ENCODE measurements at regions not wholly inside any gene's neighbourhood (a gene's known extent, or its start where the extent isn't known, plus 50 kb on each side); places are given as distances from the start of the nearest gene placed in this dataset.

GRCh38 chr1:243917863-243918565 is 68.0 kb upstream of the AKT3 start:
- peaks cover 13 to 26% (median 20%) of the 10 kb centered on the region in 3 donors for H3K27me3 Mint-ChIP-seq (ENCODE audit: low read depth in 3 of 3)
- peak overlapping the region in 2 of 6 donors; percentile 2 to 18 for H3K27ac Mint-ChIP-seq
- H3K36me3 Mint-ChIP-seq: no peaks in the 10 kb centered on the region
- peaks cover 15 to 18% of the 10 kb centered on the region in 2 donors for H3K4me1 Mint-ChIP-seq
- H3K9me3 Mint-ChIP-seq: no peaks in the 10 kb centered on the region
- peak overlapping the region; percentile 84 to 91 (median 87) for H3K4me3 Mint-ChIP-seq
- DNase-seq: no peak

- DNase-seq: peak in 2 of 3 donors; percentile 9 to 11
- H3K4me3 Mint-ChIP-seq: peak overlapping the region; percentile 84 to 91 (median 87)
- H3K36me3 Mint-ChIP-seq: no peaks in the 10 kb centered on the region
- peaks cover 13 to 26% (median 20%) of the 10 kb centered on the region in 3 donors for H3K27me3 Mint-ChIP-seq (ENCODE audit: low read depth in 3 of 3)
- no peaks in the 10 kb centered on the region for H3K9me3 Mint-ChIP-seq
- peak overlapping the region in 1 of 6 donors; percentile 2 for H3K27ac Mint-ChIP-seq
- peaks cover 15 to 18% of the 10 kb centered on the region in 2 donors for H3K4me1 Mint-ChIP-seq
Measured at GRCh38 chr1:243917177-243917862, 67.3 kb upstream of the AKT3 start.

GRCh38 chr1:243916160-243916559 is 66.1 kb upstream of the AKT3 start:
- no peaks in the 10 kb centered on the region for H3K9me3 Mint-ChIP-seq
- H3K27me3 Mint-ChIP-seq (ENCODE audit: low read depth in 3 of 3): peaks cover 14 to 26% (median 20%) of the 10 kb centered on the region in 3 donors
- no peaks in the 10 kb centered on the region for H3K36me3 Mint-ChIP-seq
- no peak overlapping the region for H3K27ac Mint-ChIP-seq
- H3K4me1 Mint-ChIP-seq: peaks cover 15 to 18% of the 10 kb centered on the region in 2 donors
- peak overlapping the region in 4 of 5 donors; percentile 15 to 73 (median 42) for H3K4me3 Mint-ChIP-seq
- DNase-seq: no peak

- no peak for DNase-seq
- Mint-ChIP-seq H3K9me3 (no peaks in the 10 kb centered on the region), H3K4me3 (no peak overlapping the region), H3K27ac (no peak overlapping the region), H3K27me3 (ENCODE audit: low read depth in 3 of 3) (peaks cover 11 to 30% (median 13%) of the 10 kb centered on the region in 3 donors), H3K4me1 (peaks cover 6 to 8% of the 10 kb centered on the region in 2 donors), H3K36me3 (no peaks in the 10 kb centered on the region)
Measured at GRCh38 chr1:243912347-243912746, 62.3 kb upstream of the AKT3 start.

- Mint-ChIP-seq H3K36me3 (no peaks in the 10 kb centered on the region), H3K4me1 (no peaks in the 10 kb centered on the region), H3K27ac (no peak overlapping the region), H3K4me3 (no peak overlapping the region), H3K27me3 (ENCODE audit: low read depth in 3 of 3) (peaks cover 0 to 23% (median 10%) of the 10 kb centered on the region in 3 donors), H3K9me3 (no peaks in the 10 kb centered on the region)
- no peak for DNase-seq
Measured at GRCh38 chr1:243910607-243911006, 60.6 kb upstream of the AKT3 start.

GRCh38 chr1:243903895-243904294 is 53.9 kb upstream of the AKT3 start:
- no peaks in the 10 kb centered on the region for H3K4me1 Mint-ChIP-seq
- no peak for DNase-seq

GRCh38 chr1:243903041-243903440 is 53.0 kb upstream of the AKT3 start:
- no peaks in the 10 kb centered on the region for H3K9me3 Mint-ChIP-seq
- no peaks in the 10 kb centered on the region for H3K36me3 Mint-ChIP-seq
- H3K27me3 Mint-ChIP-seq (ENCODE audit: low read depth in 3 of 3): peaks cover 4 to 20% (median 18%) of the 10 kb centered on the region in 3 donors
- no peak overlapping the region for H3K4me3 Mint-ChIP-seq
- H3K27ac Mint-ChIP-seq: no peak overlapping the region
- H3K4me1 Mint-ChIP-seq: no peaks in the 10 kb centered on the region
- DNase-seq: no peak

More at GRCh38 chr1:243903895-243904294, 53.9 kb upstream of the AKT3 start:
- Mint-ChIP-seq H3K36me3 (no peaks in the 10 kb centered on the region), H3K27ac (no peak overlapping the region), H3K4me3 (no peak overlapping the region), H3K9me3 (no peaks in the 10 kb centered on the region), H3K27me3 (ENCODE audit: low read depth in 3 of 3) (peaks cover 4 to 18% (median 17%) of the 10 kb centered on the region in 3 donors)

- Mint-ChIP-seq H3K27me3 (ENCODE audit: low read depth in 3 of 3) (peaks cover 4 to 20% (median 17%) of the 10 kb centered on the region in 3 donors), H3K9me3 (no peaks in the 10 kb centered on the region), H3K4me1 (no peaks in the 10 kb centered on the region), H3K36me3 (no peaks in the 10 kb centered on the region), H3K4me3 (no peak overlapping the region), H3K27ac (no peak overlapping the region)
- DNase-seq: no peak
Measured at GRCh38 chr1:243902100-243902499, 52.1 kb upstream of the AKT3 start.
